Tibial nerve (tissue), 4 donors: ENCODE measurements at regions not wholly inside any gene's neighbourhood (a gene's known extent, or its start where the extent isn't known, plus 50 kb on each side); places are given as distances from the start of the nearest gene placed in this dataset.

Experiments
- EP300 ChIP-seq, 2 donors: sonication (generic); formaldehyde crosslinking; IDR thresholded peaks; one replicate each; pipeline ENCODE4 v1.6.1; 2017; ENCODE audit warnings: antibody characterized with exemption in 2 of 2, mild to moderate bottlenecking in 1 of 2
- POLR2A ChIP-seq, 2 donors: fragments of 450-650 bp; IDR thresholded peaks; one replicate each; pipeline ENCODE4 v1.6.1; 2017; ENCODE audit warnings: antibody characterized with exemption in 2 of 2, mild to moderate bottlenecking in 2 of 2, moderate library complexity in 2 of 2
- TF ChIP-seq, protein P1 (sequence below), 5 experiments: fragments of 200-600 bp in 3 of 5; fragments of 450-650 bp in 2 of 5; sonication (generic) in 3 of 5; IDR thresholded peaks; one replicate each; pipeline ENCODE4 v1.5.1; 2016 to 2019; ENCODE audit warnings: antibody characterized with exemption in 5 of 5, mild to moderate bottlenecking in 3 of 5, moderate library complexity in 2 of 5

DNA sequence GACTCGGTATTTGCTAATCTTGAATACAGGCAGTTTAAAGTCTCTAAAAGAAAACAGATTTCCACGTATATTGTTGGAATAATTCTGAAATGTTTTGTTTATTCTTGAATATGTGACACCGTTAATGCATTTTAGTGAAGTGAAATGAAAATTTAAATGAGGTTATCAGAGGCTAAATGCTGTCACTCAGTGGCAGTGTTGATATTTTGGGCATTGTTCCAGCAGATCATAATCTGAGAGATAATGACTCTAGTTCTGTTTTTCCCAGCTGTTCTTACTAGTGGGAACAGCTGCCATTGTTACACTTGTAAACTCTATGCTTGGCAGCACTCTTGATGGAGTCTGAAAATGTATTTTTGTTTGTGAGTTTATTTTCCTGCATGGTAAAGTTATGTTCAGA lies 365.6 kb upstream of the SLC10A2 start:
- TF ChIP-seq, protein P1, sequence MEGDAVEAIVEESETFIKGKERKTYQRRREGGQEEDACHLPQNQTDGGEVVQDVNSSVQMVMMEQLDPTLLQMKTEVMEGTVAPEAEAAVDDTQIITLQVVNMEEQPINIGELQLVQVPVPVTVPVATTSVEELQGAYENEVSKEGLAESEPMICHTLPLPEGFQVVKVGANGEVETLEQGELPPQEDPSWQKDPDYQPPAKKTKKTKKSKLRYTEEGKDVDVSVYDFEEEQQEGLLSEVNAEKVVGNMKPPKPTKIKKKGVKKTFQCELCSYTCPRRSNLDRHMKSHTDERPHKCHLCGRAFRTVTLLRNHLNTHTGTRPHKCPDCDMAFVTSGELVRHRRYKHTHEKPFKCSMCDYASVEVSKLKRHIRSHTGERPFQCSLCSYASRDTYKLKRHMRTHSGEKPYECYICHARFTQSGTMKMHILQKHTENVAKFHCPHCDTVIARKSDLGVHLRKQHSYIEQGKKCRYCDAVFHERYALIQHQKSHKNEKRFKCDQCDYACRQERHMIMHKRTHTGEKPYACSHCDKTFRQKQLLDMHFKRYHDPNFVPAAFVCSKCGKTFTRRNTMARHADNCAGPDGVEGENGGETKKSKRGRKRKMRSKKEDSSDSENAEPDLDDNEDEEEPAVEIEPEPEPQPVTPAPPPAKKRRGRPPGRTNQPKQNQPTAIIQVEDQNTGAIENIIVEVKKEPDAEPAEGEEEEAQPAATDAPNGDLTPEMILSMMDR (IDR thresholded peaks at IDR 0.05), result no peak
- TF ChIP-seq POLR2A (IDR thresholded peaks at IDR 0.05) (no peak), EP300 (IDR thresholded peaks at IDR 0.05) (no peak)
